ENCODE measurements at regions not wholly inside any gene's neighbourhood (a gene's known extent, or its start where the extent isn't known, plus 50 kb on each side); places are given as distances from the start of the nearest gene placed in this dataset.

DNA sequence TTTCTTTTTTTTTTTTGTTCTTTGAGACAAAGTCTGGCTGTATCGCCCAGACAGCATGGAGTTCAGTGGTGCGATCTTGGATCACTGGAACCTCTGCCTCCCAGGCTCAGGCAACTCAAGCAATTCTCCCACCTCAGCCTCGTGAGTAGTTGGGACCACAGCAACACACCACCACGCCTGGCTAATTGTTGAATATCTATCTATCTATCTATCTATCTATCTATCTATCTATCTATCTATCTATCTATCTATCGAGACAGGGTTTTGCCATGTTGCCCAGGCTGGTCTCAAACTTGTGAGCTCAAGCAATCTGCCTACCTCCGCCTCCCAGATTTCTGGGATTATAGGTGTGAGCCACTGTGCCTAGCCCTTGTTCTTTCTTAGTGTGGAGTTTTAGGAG, 143.3 kb upstream of the DPH6 start:
- no peak overlapping the region for H3K27ac ChIP-seq
- TF ChIP-seq, protein P1, sequence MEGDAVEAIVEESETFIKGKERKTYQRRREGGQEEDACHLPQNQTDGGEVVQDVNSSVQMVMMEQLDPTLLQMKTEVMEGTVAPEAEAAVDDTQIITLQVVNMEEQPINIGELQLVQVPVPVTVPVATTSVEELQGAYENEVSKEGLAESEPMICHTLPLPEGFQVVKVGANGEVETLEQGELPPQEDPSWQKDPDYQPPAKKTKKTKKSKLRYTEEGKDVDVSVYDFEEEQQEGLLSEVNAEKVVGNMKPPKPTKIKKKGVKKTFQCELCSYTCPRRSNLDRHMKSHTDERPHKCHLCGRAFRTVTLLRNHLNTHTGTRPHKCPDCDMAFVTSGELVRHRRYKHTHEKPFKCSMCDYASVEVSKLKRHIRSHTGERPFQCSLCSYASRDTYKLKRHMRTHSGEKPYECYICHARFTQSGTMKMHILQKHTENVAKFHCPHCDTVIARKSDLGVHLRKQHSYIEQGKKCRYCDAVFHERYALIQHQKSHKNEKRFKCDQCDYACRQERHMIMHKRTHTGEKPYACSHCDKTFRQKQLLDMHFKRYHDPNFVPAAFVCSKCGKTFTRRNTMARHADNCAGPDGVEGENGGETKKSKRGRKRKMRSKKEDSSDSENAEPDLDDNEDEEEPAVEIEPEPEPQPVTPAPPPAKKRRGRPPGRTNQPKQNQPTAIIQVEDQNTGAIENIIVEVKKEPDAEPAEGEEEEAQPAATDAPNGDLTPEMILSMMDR (conservative IDR thresholded peaks at IDR 0.05), result no peak

DNA sequence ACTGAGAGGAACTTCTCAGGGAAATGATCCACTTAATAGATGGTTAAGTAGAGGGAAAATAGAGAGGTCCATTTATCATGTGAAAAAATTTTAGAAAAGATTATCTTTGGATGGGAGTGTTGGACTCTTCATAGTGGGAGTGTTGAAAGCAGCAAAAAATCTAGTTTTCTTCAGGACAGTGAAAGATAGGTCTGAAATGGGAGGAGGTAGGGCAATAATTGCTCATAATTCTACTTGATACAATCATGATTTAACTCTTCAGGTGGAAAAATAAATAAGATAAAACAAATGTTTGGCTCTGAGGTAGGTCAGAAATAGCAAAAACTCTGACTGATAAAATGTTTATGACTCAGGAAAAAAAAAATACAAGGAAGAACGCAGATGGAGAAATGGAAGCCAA, 144.1 kb upstream of the DPH6 start:
- TF ChIP-seq, protein P1 (conservative IDR thresholded peaks at IDR 0.05), result no peak

DNA sequence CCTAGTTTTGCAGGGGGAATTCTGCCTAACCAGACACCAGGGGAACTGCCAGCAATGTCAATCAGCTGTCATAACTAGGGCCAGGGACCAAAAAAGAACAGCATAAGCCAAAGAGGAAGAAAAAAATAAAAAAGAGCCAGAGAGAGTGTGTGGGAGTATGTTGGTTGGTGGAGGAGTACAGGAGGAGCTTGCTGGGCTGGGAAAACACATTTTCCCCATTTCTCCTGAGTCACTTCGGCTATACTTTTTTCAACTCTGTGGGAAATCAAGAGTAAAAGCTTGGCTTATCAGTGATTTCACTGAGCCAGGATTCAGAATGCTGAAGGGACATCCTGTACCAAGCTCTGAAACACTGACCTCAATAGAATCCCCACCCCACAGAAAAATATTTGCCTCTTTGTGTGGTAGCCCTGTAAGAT, 144.7 kb upstream of the DPH6 start:
- H3K27ac ChIP-seq, result no peak overlapping the region
- TF ChIP-seq, protein P1 (conservative IDR thresholded peaks at IDR 0.05), result no peak

More for the DNA sequence above, 144.1 kb upstream of the DPH6 start:
- H3K27ac ChIP-seq, result no peak overlapping the region

DNA sequence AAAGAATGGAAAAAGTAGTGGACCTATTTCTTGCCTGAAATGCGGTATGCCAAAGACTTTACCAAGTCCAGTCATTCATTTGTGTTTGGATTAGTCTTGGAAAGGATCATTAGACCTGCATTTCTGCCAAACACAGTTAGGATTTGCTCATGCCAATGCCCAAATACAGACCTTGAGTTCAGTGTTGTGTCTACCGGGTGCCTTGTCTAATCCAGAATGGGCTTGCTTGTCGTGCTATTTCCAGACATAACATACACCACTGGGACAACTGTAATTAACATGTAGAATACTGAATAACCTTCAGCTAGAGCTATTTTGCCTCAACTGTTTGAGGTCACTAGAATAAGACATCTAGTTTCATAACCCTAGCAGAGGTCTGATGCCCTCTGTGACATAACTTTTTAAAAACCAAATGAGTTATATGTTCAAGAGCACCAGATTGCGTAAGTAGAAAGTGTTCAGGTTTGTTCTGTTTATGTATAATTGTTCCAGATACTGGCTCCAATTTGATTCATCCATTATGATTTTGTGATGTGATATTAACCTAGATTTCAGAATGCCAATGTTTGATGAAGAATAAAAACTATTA, 145.3 kb upstream of the DPH6 start:
- no peak overlapping the region for H3K27ac ChIP-seq

DNA sequence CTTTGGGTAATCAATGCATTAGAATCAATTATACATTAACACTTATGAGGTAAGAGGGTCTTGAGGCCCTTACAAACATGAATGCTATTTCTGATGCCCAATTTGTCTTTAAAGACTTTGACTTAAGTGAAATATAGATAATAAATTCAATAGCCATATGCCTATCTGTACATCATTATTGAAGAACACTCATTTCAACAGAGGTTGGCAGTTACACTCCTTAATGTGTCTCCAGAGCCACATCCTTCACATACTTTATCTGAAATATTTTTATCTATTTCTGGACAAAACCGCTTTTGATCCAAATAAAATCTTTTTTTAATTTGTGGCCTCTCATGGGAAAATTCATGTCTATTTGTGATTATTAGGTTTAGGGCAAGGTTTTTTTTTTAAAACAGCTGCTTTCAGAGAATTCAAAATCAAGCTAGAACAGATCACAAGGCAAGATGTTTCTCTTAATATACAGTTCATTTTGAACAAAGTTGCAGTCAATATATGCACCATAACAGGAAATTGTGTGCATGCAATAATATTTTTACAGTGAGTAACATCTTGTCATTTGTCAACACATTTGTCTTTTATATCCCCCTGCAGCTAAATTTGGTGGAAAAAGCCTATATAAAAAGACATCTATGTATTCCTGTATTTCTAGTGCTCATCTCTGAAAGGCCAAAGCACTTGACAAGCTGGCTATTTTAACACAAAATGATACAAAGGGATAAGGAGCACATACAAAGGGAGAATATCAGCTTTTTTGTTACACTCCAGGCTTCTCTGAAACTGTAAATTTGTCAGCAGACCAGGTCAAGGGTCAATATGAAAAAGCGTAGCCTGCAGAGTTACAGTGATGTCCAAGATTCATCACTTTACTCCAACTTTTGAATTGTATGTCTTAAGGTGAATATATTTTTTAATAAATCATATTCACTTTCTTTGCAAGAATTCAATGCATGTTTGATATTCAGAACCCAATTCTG, 146.2 kb upstream of the DPH6 start:
- TF ChIP-seq, protein P1 (conservative IDR thresholded peaks at IDR 0.05), result no peak
- no peak overlapping the region for H3K27ac ChIP-seq

More for the DNA sequence above, 145.3 kb upstream of the DPH6 start:
- TF ChIP-seq, protein P1 (conservative IDR thresholded peaks at IDR 0.05), result no peak

DNA sequence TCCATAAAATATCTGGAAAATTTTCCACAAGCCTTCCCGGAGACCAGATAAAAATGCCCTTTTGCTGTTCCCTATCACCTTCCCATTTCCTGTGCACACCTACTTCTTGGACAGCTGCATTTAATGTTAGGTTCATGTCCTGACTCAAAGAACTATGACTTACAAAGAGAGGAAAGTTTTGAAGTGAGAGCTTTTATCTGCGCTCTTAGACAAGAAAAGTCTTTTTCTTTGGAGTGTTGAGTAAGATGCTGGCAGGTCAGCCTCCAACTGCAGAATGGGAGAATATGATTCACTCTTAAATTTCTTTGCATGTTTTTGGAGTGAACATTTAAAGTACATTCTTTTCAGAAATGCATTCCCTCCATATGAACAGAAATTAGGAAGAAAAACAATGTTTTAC, 147.3 kb upstream of the DPH6 start:
- TF ChIP-seq, protein P1 (conservative IDR thresholded peaks at IDR 0.05), result no peak
- H3K27ac ChIP-seq, result peak overlapping the region; percentile 43

DNA sequence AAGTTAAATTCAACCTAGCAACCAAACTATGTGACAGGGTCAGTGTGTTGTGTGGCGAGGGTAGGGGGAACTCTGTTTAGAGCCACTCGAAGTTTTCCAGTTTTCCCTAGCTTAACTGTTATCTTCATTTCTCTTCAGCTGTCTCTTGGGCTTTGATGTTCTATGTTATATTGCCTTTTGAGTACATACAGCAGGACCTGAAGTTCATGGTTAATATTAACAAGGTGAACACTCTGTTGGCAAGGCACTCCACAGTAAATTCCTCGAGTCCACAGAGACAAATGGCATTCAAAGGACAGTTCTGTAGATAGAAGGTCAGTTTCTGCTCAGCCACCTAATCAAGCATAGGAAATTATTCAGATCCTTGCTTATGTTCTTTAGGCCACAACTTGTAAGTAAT, 147.9 kb upstream of the DPH6 start:
- TF ChIP-seq, protein P1 (conservative IDR thresholded peaks at IDR 0.05), result no peak
- H3K27ac ChIP-seq, result peak overlapping the region; percentile 43
